HEK293 (cell line): ENCODE measurements at regions not wholly inside any gene's neighbourhood (a gene's known extent, or its start where the extent isn't known, plus 50 kb on each side); places are given as distances from the start of the nearest gene placed in this dataset.

Experiments used
- CTCF ChIA-PET: fragments of 350-600 bp; formaldehyde crosslinking; extraction: SDS; loops from one replicate; lab custom pipeline; 2021; ENCODE audit warnings: antibody characterized with exemption; lab: Yijun Ruan, JAX
- POLR2A ChIA-PET: fragments of 300-600 bp; formaldehyde crosslinking; extraction: SDS; loops from one replicate; lab custom pipeline; 2020; ENCODE audit warnings: antibody characterized with exemption, inconsistent platforms; lab: Yijun Ruan, JAX
- H3K27ac ChIP-seq: fragments of 200-500 bp; sonication (Bioruptor generic); 2 replicates; pipeline ENCODE4 v1.5.1; 2014; ENCODE audit warnings: low read depth, low read length, control low read depth, inconsistent platforms; ENCODE audit errors: extremely low read depth
- H3K36me3 ChIP-seq, 2 experiments: fragments of 200-500 bp in 1 of 2; sonication (Bioruptor generic) in 1 of 2; 1 replicate in 1 of 2; 2 replicates in 1 of 2; pipeline ENCODE4 v1.5.1; 2014 to 2017; ENCODE audit warnings: inconsistent platforms in 2 of 2, low read length in 2 of 2; ENCODE audit not compliant: control insufficient read depth in 2 of 2, insufficient read depth in 1 of 2
- H3K4me1 ChIP-seq: fragments of 200-500 bp; sonication (Bioruptor generic); 2 replicates; pipeline ENCODE4 v1.5.1; 2014; ENCODE audit warnings: mild to moderate bottlenecking, low read length, inconsistent platforms; ENCODE audit not compliant: control insufficient read depth, insufficient read depth
- H3K4me3 ChIP-seq: 2 replicates; pipeline ENCODE4 v1.5.1; 2011; ENCODE audit warnings: low read depth, mild to moderate bottlenecking, control low read depth, low read length, moderate library complexity
- H3K9me3 ChIP-seq: fragments of 200-500 bp; sonication (Bioruptor generic); 2 replicates; pipeline ENCODE4 v1.5.1; 2014; ENCODE audit warnings: low read depth, low read length, inconsistent platforms; ENCODE audit not compliant: control insufficient read depth, insufficient read depth
- HOXD13 ChIP-seq: sonication (generic); formaldehyde crosslinking; IDR thresholded peaks from 2 replicates; pipeline ENCODE4 v1.8.0; 2022; ENCODE audit warnings: missing genetic modification reagents, borderline replicate concordance
- IKZF3 ChIP-seq: fragments of 450-650 bp; IDR thresholded peaks from 2 replicates; pipeline ENCODE4 v1.5.0; 2018; ENCODE audit warnings: missing biosample characterization, mild to moderate bottlenecking, missing genetic modification characterization, moderate library complexity
- OVOL3 ChIP-seq: fragments of 450-650 bp; formaldehyde crosslinking; IDR thresholded peaks from 2 replicates; pipeline ENCODE4 v1.5.1; 2016; ENCODE audit warnings: missing biosample characterization, missing genetic modification characterization
- PATZ1 ChIP-seq: fragments of 450-650 bp; formaldehyde crosslinking; IDR thresholded peaks from 2 replicates; pipeline ENCODE4 v1.5.1; 2016; ENCODE audit warnings: missing biosample characterization, missing genetic modification characterization
- RBAK ChIP-seq: fragments of 450-650 bp; formaldehyde crosslinking; IDR thresholded peaks from 2 replicates; pipeline ENCODE4 v1.5.1; 2016; ENCODE audit warnings: missing biosample characterization, missing genetic modification characterization
- ZBTB17 ChIP-seq: fragments of 450-650 bp; formaldehyde crosslinking; IDR thresholded peaks from 2 replicates; pipeline ENCODE4 v1.5.1; 2016; ENCODE audit warnings: missing biosample characterization, missing genetic modification characterization
- ZBTB8A ChIP-seq: fragments of 450-650 bp; formaldehyde crosslinking; IDR thresholded peaks from 2 replicates; pipeline ENCODE4 v1.5.1; 2016; ENCODE audit warnings: missing biosample characterization, missing genetic modification characterization
- ZIC2 ChIP-seq: fragments of 450-650 bp; formaldehyde crosslinking; IDR thresholded peaks from 2 replicates; pipeline ENCODE4 v1.5.1; 2016; ENCODE audit warnings: missing biosample characterization, missing genetic modification characterization
- ZNF18 ChIP-seq: fragments of 450-650 bp; formaldehyde crosslinking; IDR thresholded peaks from 2 replicates; pipeline ENCODE4 v1.5.1; 2016; ENCODE audit warnings: missing biosample characterization, missing genetic modification characterization
- ZNF24 ChIP-seq: fragments of 450-650 bp; formaldehyde crosslinking; IDR thresholded peaks from 2 replicates; pipeline ENCODE4 v1.5.1; 2016; ENCODE audit warnings: missing biosample characterization, missing genetic modification characterization
- ZNF274 ChIP-seq, 2 experiments: fragments of 200-500 bp in 1 of 2; fragments of 450-650 bp in 1 of 2; sonication (Bioruptor generic) in 1 of 2; formaldehyde crosslinking in 1 of 2; IDR thresholded peaks; 2 replicates each; pipeline versions ENCODE4 v1.5.1 to v1.6.1; 2014 to 2016; ENCODE audit warnings: borderline replicate concordance in 1 of 2, inconsistent platforms in 1 of 2, low read length in 1 of 2, missing biosample characterization in 1 of 2, missing genetic modification characterization in 1 of 2
- ZNF292 ChIP-seq: fragments of 450-650 bp; formaldehyde crosslinking; IDR thresholded peaks from 2 replicates; pipeline ENCODE4 v1.5.1; 2016; ENCODE audit warnings: low read depth, missing biosample characterization, missing genetic modification characterization, borderline replicate concordance
- ZNF501 ChIP-seq: fragments of 450-650 bp; formaldehyde crosslinking; IDR thresholded peaks from 2 replicates; pipeline ENCODE4 v1.5.1; 2016; ENCODE audit warnings: missing biosample characterization, missing genetic modification characterization
- ZNF521 ChIP-seq: fragments of 450-650 bp; formaldehyde crosslinking; IDR thresholded peaks from 2 replicates; pipeline ENCODE4 v1.5.1; 2017; ENCODE audit warnings: missing biosample characterization, mild to moderate bottlenecking, missing genetic modification characterization
- ZNF548 ChIP-seq: fragments of 450-650 bp; formaldehyde crosslinking; IDR thresholded peaks from 2 replicates; pipeline ENCODE4 v1.5.1; 2016; ENCODE audit warnings: missing biosample characterization, missing genetic modification characterization
- ZNF555 ChIP-seq: fragments of 450-650 bp; formaldehyde crosslinking; conservative IDR thresholded peaks from 2 replicates; pipeline ENCODE4 v1.5.1; 2017; ENCODE audit warnings: missing biosample characterization, mild to moderate bottlenecking, missing genetic modification characterization, inconsistent platforms
- ZNF558 ChIP-seq: fragments of 450-650 bp; formaldehyde crosslinking; IDR thresholded peaks from 2 replicates; pipeline ENCODE4 v1.5.1; 2016; ENCODE audit warnings: missing biosample characterization, missing genetic modification characterization
- ZNF580 ChIP-seq: fragments of 450-650 bp; formaldehyde crosslinking; IDR thresholded peaks from 2 replicates; pipeline ENCODE4 v1.5.1; 2016; ENCODE audit warnings: missing biosample characterization, missing genetic modification characterization
- ZNF596 ChIP-seq: fragments of 450-650 bp; IDR thresholded peaks from 2 replicates; pipeline ENCODE4 v1.5.0; 2018; ENCODE audit warnings: missing biosample characterization, mild to moderate bottlenecking, missing genetic modification characterization, moderate library complexity
- ZNF660 ChIP-seq: fragments of 450-650 bp; IDR thresholded peaks from 2 replicates; pipeline ENCODE4 v1.5.1; 2018; ENCODE audit warnings: missing biosample characterization, mild to moderate bottlenecking, missing genetic modification characterization
- ZNF707 ChIP-seq: fragments of 450-650 bp; formaldehyde crosslinking; IDR thresholded peaks from 2 replicates; pipeline ENCODE4 v1.5.1; 2016; ENCODE audit warnings: missing biosample characterization, missing genetic modification characterization
- ZNF768 ChIP-seq: fragments of 450-650 bp; formaldehyde crosslinking; IDR thresholded peaks from 2 replicates; pipeline ENCODE4 v1.5.1; 2018; ENCODE audit warnings: missing biosample characterization, mild to moderate bottlenecking, missing genetic modification characterization
- ZNF791 ChIP-seq: fragments of 450-650 bp; formaldehyde crosslinking; IDR thresholded peaks from 2 replicates; pipeline ENCODE4 v1.5.1; 2016; ENCODE audit warnings: missing biosample characterization, missing genetic modification characterization
- ZNF830 ChIP-seq: fragments of 450-650 bp; IDR thresholded peaks from 2 replicates; pipeline ENCODE4 v1.5.0; 2018; ENCODE audit warnings: missing biosample characterization, missing genetic modification characterization, low read depth, mild to moderate bottlenecking, moderate library complexity
- ZSCAN4 ChIP-seq: fragments of 450-650 bp; formaldehyde crosslinking; IDR thresholded peaks from 2 replicates; pipeline ENCODE4 v1.5.1; 2017; ENCODE audit warnings: missing biosample characterization, missing genetic modification characterization
- ZXDB ChIP-seq: fragments of 450-650 bp; formaldehyde crosslinking; IDR thresholded peaks from 2 replicates; pipeline ENCODE4 v1.5.1; 2016; ENCODE audit warnings: missing biosample characterization, missing genetic modification characterization

- TF ChIP-seq ZNF274 (IDR thresholded peaks at IDR 0.05; ENCODE audit: low read length), result no peak
- TF ChIP-seq ZNF274 (tag by site-specific recombination; IDR thresholded peaks at IDR 0.05; ENCODE audit: borderline replicate concordance), result no peak
- no peak for TF ChIP-seq ZNF768
- no peak for TF ChIP-seq ZNF596
- TF ChIP-seq ZNF558, result no peak
- TF ChIP-seq PATZ1, result no peak
- TF ChIP-seq ZSCAN4, result no peak
- H3K9me3 ChIP-seq, result no peaks in the 10 kb centered on the region
- H3K27ac ChIP-seq, result no peak overlapping the region
- H3K4me3 ChIP-seq, result no peak overlapping the region
- ChIA-PET CTCF (interaction anchor here (0.7 kb wide), 1 partner anchor 81 kb away, joined by 3 read pairs; no protein-coding TSS in a partner anchor), POLR2A (no interaction called here)
- H3K36me3 ChIP-seq, result no peaks in the 10 kb centered on the region
- H3K4me1 ChIP-seq, result no peaks in the 10 kb centered on the region
These were observed 123.6 kb upstream of the RGMA start for GRCh38 chr15:93212578-93212977.

- Histone ChIP-seq H3K4me1 (no peaks in the 10 kb centered on the region), H3K36me3 (no peaks in the 10 kb centered on the region), H3K9me3 (no peaks in the 10 kb centered on the region), H3K27ac (no peak overlapping the region), H3K4me3 (no peak overlapping the region)
- 0 out of 2 replicates have a peak, but pooled peaks have one; percentile 12 for TF ChIP-seq ZIC2 (tag by site-specific recombination)
- TF ChIP-seq ZNF501 (tag by site-specific recombination), result no peak
- CTCF ChIA-PET, result interaction anchor here (0.7 kb wide), 1 partner anchor 786 kb away, joined by 3 read pairs; no protein-coding TSS in a partner anchor
- POLR2A ChIA-PET, result no interaction called here
These were observed 122.0 kb upstream of the RGMA start for GRCh38 chr15:93210995-93211394.

- CTCF ChIA-PET, result interaction anchor here (0.8 to 1.4 kb wide), 3 partner anchors 12 to 122 kb away, joined by 3 read pairs; no protein-coding TSS in a partner anchor
- POLR2A ChIA-PET, result no interaction called here
These were observed 120.9 kb upstream of the RGMA start for GRCh38 chr15:93209690-93210445.

GRCh38 chr15:93206893-93207292 lies 117.9 kb upstream of the RGMA start:
- TF ChIP-seq ZBTB8A (tag by site-specific recombination) (no peak), ZNF292 (no peak), RBAK (tag by site-specific recombination) (no peak), ZNF830 (tag by site-specific recombination) (no peak), ZNF707 (tag by site-specific recombination) (no peak), HOXD13 (CRISPR knock-in tag) (no peak), IKZF3 (no peak), ZXDB (no peak), ZNF791 (no peak), ZNF18 (tag by site-specific recombination) (no peak)
- no peaks in the 10 kb centered on the region for H3K36me3 ChIP-seq
- POLR2A ChIA-PET, result no interaction called here
- H3K9me3 ChIP-seq, result no peaks in the 10 kb centered on the region
- H3K27ac ChIP-seq, result no peak overlapping the region
- no peak overlapping the region for H3K4me3 ChIP-seq
- H3K4me1 ChIP-seq, result no peaks in the 10 kb centered on the region
- CTCF ChIA-PET, result interaction anchor here (0.7 kb wide), 1 partner anchor 57 kb away, joined by 6 read pairs; no protein-coding TSS in a partner anchor

More at GRCh38 chr15:93209690-93210445, 120.9 kb upstream of the RGMA start:
- H3K4me3 ChIP-seq, result no peak overlapping the region
- no peaks in the 10 kb centered on the region for H3K4me1 ChIP-seq
- TF ChIP-seq ZNF548 (tag by site-specific recombination), result no peak
- TF ChIP-seq ZNF660 (tag by site-specific recombination), result no peak
- no peak for TF ChIP-seq ZBTB17 (tag by site-specific recombination)
- TF ChIP-seq ZNF521 (tag by site-specific recombination), result no peak
- no peak for TF ChIP-seq ZNF555 (tag by site-specific recombination)
- no peak for TF ChIP-seq ZNF580 (tag by site-specific recombination)
- no peak for TF ChIP-seq OVOL3 (tag by site-specific recombination)
- no peak for TF ChIP-seq ZNF24 (tag by site-specific recombination)
- TF ChIP-seq, all 188 proteins: peak for 0
- no peak overlapping the region for H3K27ac ChIP-seq
- no peaks in the 10 kb centered on the region for H3K9me3 ChIP-seq
- H3K36me3 ChIP-seq, result no peaks in the 10 kb centered on the region
